WTC11 (cell line): ENCODE measurements at regions not wholly inside any gene's neighbourhood (a gene's known extent, or its start where the extent isn't known, plus 50 kb on each side); places are given as distances from the start of the nearest gene placed in this dataset.

Experiments used
- IRF2 ChIP-seq: sonication (generic); formaldehyde crosslinking; IDR thresholded peaks from 2 replicates; pipeline ENCODE4 v1.8.0; 2022; ENCODE audit warnings: low read depth, missing genetic modification reagents, borderline replicate concordance
- JUN ChIP-seq: sonication (generic); formaldehyde crosslinking; IDR thresholded peaks from 2 replicates; pipeline ENCODE4 v1.8.0; 2023; ENCODE audit warnings: mild to moderate bottlenecking, missing genetic modification reagents
- NR3C1 ChIP-seq: sonication (generic); formaldehyde crosslinking; conservative IDR thresholded peaks from 2 replicates; pipeline ENCODE4 v1.8.1; 2023; ENCODE audit warnings: low read depth, mild to moderate bottlenecking, missing genetic modification reagents
- SP1 ChIP-seq: sonication (generic); formaldehyde crosslinking; conservative IDR thresholded peaks from 2 replicates; pipeline ENCODE4 v1.8.1; 2022; ENCODE audit warnings: missing genetic modification reagents
- TEAD1 ChIP-seq: sonication (generic); formaldehyde crosslinking; IDR thresholded peaks from 2 replicates; pipeline ENCODE4 v1.8.0; 2022; ENCODE audit warnings: mild to moderate bottlenecking, missing genetic modification reagents
- ZNF121 ChIP-seq: sonication (generic); formaldehyde crosslinking; IDR thresholded peaks from 2 replicates; pipeline ENCODE4 v1.8.0; 2023; ENCODE audit warnings: missing genetic modification reagents
- TF ChIP-seq, protein P1 (sequence below): fragments of 200-600 bp; IDR thresholded peaks from 2 replicates; pipeline ENCODE4 v1.8.0; 2022; ENCODE audit warnings: antibody characterized with exemption

DNA sequence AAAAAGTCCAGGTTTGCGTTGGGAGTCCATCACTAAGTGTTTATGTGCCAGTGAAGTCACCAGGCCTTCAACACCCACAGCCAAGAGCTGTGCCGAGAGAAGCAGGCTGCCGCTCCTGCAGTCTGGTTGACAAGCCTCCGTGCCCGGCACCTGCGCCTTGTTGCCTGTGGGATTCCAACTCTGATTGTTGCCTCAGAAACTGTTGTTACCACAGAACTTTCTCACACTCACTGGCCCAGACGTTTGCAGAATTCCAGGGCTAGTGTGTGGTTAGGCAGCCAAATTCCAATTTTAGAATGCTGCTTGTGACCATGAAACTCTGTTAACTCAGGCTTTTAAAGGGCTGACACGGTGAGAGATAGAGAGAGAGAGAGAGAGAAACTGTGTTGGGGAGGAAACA is 119.5 kb upstream of the LIMCH1 start:
- TF ChIP-seq NR3C1 (no peak), ZNF121 (no peak), SP1 (CRISPR knock-in tag) (no peak), TEAD1 (no peak), JUN (no peak), IRF2 (CRISPR knock-in tag) (no peak)
- TF ChIP-seq, protein P1, sequence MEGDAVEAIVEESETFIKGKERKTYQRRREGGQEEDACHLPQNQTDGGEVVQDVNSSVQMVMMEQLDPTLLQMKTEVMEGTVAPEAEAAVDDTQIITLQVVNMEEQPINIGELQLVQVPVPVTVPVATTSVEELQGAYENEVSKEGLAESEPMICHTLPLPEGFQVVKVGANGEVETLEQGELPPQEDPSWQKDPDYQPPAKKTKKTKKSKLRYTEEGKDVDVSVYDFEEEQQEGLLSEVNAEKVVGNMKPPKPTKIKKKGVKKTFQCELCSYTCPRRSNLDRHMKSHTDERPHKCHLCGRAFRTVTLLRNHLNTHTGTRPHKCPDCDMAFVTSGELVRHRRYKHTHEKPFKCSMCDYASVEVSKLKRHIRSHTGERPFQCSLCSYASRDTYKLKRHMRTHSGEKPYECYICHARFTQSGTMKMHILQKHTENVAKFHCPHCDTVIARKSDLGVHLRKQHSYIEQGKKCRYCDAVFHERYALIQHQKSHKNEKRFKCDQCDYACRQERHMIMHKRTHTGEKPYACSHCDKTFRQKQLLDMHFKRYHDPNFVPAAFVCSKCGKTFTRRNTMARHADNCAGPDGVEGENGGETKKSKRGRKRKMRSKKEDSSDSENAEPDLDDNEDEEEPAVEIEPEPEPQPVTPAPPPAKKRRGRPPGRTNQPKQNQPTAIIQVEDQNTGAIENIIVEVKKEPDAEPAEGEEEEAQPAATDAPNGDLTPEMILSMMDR, result no peak
